Testis (tissue), 2 donors: ENCODE measurements at regions not wholly inside any gene's neighbourhood (a gene's known extent, or its start where the extent isn't known, plus 50 kb on each side); places are given as distances from the start of the nearest gene placed in this dataset.

Source experiments
- POLR2A ChIP-seq: fragments of 450-650 bp; IDR thresholded peaks from one replicate; pipeline ENCODE4 v1.6.1; 2017; ENCODE audit warnings: antibody characterized with exemption, mild to moderate bottlenecking, moderate library complexity
- TF ChIP-seq, protein P1 (sequence below), 3 experiments: fragments of 450-650 bp in 2 of 3; fragments of 200-600 bp in 1 of 3; sonication (generic) in 1 of 3; IDR thresholded peaks; one replicate each; pipeline ENCODE4 v1.5.1; 2016 to 2019; ENCODE audit warnings: antibody characterized with exemption in 3 of 3, mild to moderate bottlenecking in 2 of 3, moderate library complexity in 1 of 3

DNA sequence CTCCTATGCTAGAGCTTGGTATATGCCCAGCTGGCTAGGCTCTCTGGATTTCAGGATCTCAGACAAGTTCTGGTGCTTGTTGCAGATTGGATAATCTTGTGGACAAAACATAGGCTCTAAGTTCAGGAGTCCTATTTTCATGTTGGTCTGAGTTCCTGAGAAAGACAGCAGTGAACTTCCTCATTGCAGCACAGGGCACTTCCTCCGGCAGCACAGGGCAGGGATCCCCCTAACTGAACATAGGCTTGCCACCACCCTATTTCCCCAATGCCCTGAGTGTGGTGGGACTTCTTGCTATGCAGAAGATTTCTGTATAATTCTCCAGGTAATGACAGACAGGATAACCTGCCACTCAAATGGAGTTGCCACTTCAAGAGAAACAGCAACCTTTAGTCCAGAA, 220.1 kb downstream of the PIK3R1 start:
- TF ChIP-seq POLR2A: no peak
- TF ChIP-seq, protein P1, sequence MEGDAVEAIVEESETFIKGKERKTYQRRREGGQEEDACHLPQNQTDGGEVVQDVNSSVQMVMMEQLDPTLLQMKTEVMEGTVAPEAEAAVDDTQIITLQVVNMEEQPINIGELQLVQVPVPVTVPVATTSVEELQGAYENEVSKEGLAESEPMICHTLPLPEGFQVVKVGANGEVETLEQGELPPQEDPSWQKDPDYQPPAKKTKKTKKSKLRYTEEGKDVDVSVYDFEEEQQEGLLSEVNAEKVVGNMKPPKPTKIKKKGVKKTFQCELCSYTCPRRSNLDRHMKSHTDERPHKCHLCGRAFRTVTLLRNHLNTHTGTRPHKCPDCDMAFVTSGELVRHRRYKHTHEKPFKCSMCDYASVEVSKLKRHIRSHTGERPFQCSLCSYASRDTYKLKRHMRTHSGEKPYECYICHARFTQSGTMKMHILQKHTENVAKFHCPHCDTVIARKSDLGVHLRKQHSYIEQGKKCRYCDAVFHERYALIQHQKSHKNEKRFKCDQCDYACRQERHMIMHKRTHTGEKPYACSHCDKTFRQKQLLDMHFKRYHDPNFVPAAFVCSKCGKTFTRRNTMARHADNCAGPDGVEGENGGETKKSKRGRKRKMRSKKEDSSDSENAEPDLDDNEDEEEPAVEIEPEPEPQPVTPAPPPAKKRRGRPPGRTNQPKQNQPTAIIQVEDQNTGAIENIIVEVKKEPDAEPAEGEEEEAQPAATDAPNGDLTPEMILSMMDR (IDR thresholded peaks at IDR 0.05): no peak
